HG02763 (cell line): ENCODE measurements at regions not wholly inside any gene's neighbourhood (a gene's known extent, or its start where the extent isn't known, plus 50 kb on each side); places are given as distances from the start of the nearest gene placed in this dataset.
"Not testable (repeated sequence)": the region's sequence is repeated elsewhere in the genome, so short reads cannot be mapped to it uniquely, and the experiment has no call there.

Experiments used
- ATAC-seq: cut with Tn5 transposase; IDR thresholded peaks from one replicate; pipeline ENCODE4 v1.9.1; 2021; ENCODE audit warnings: mild to moderate bottlenecking, moderate library complexity; ENCODE audit not compliant: unreplicated experiment

DNA sequence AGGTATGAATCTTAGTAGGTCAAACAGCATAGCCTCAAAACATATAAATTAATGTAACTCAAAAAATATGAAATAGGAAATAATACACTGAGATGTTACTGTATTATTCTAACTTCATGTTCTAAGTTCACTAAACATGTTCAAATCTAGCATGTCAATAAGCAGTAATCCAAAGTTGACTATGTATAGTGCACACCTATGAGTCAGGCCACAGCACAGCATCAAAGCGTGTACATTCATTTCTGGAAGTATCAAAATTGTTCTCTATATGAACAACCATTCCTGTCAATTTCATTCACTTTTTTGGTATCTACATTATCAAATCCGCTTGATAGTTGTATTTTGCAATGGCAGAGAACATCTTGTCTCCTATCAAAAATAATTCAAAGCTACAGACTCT lies 418.9 kb upstream of the POM121L12 start:
- no peak for ATAC-seq

DNA sequence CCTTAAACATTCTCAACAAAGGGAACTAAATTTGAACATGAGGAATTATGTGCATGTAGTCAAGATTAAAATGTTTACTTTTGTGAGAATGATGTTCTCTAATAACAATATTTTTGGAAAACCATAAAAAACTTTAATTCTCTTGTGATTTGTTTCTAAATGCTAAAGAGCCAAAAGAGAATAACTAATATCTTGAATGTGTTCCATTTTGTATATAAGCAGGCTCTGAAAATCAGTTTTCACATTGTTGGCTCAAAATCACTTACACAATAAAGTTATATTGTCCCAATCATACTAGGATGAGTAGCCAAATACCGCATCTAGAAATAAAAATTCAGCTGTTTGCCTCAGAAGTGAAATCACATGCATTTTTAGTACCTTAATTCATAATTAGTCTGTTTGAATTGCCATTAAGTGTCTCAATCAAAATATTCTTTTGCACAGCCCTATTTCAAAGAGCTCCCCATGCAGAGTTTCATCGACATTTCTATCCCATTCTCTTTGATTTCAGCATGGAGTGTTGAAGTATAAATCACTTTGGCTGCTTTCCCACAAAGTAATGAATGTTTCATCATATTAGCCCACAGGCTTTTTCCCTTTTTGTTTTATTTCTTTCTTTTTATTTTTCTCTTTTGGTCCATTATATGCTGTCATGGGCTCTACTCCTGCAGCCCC lies 420.3 kb upstream of the POM121L12 start:
- no peak for ATAC-seq

DNA sequence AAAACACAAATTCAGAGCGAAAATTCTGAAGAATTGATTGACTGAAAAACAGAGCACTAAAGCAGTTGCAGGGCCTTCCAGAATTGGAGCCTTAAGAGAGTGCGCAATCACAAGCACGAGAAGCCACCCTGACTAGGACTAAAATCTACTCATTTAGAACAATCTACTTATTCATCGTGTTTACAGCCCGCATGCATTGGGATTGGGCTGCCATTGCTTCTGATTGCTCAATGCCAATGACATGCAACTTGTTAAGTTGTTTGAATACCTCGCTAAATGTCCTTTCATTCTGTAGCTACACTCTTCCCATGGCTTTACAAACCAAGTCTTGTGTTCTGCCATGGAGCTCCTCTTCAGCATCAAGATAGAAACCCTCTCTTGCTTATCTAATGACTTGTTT lies 425.9 kb upstream of the POM121L12 start:
- no peak for ATAC-seq

DNA sequence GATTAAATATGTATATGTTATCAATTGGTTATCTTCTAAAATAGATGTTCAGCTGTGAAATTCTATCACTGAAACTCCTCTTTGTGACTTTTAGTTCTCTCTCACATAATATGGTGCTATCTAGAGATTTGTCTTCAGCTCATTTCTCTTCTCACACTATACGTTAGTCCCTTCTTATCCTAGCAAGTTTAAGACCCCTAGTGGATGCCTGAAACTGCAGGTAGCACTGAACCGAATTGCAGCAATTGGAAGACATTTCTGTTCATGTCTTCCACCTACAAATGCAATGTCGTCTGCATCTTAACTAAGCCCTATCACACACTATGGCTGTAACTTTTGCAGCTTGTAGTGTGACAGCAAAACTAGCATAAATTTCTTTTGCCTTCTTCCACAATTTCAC lies 442.7 kb upstream of the POM121L12 start:
- ATAC-seq: no peak

DNA sequence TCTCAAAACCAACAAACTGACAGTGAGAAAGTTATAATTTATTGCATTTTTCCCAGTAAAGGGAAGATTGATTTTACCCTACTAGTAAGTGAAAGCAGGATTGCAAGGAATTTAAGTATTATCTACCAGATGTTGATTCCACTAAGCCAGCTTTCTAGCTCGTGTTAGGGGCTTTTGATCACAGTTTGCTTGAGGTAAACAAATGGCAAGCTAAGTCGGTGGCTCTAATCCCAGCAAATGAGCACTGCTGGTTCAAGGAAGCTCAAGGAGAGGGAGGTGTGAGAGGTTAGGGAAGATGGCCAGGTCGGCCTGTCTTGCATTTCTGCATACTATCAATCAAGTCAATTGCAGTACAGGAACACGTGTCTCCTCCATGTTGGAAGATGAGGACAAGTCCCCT lies 448.7 kb upstream of the POM121L12 start:
- ATAC-seq: no peak

DNA sequence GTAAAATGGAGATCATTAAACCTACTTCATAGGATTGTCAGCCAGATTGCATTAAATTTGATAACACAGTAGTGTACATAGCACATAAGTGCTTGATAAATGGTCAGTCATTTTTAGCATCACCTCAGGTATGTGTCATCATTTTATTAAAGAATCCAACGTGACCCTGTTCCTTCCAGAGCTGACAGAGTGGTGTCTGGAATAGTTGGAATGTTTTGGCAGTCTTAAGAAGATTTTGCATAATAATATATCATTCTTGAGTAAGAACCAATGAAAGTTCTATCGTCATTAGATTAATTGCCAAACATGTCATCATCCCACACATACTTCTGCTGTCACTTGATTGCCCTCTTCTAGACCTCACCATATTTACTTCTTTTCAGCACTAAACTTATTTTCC lies 451.4 kb upstream of the POM121L12 start:
- no peak for ATAC-seq

DNA sequence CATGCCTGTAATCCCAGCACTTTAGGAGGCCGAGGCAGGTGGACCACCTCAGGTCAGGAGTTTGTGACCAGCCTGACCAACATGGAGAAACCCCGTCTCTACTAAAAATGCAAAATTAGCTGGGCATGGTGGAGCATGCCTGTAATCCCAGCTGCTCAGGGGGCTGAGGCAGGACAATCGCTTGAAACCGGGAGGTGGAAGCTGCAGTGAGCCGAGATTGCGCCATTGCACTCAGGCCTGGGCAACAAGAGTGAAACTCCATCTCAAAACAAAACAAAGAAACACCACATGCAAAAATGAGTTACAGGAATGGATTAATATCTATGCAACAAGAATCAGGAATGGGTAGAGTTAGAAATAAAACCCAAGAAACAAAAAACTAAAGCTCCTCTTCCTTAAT lies 462.3 kb upstream of the POM121L12 start:
- ATAC-seq: not testable (repeated sequence)

DNA sequence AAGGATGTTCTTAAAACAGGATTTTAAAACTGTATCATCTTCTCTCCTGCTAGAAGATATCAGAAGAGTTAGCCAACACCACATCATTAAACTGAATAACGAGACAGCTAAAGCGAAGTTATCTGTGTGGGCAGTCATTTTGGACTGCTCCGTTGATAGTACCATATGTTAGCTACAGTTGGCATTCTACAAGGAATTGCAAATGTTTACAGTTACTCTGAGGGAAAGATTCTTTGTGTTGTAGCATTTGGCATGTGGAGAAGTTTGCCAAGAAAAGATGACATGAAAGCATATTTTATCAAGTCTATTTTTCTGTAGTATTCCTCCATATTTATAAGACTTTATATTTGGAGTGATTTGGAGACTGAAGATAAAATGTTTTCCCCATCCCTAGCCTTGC lies 464.4 kb upstream of the POM121L12 start:
- no peak for ATAC-seq

DNA sequence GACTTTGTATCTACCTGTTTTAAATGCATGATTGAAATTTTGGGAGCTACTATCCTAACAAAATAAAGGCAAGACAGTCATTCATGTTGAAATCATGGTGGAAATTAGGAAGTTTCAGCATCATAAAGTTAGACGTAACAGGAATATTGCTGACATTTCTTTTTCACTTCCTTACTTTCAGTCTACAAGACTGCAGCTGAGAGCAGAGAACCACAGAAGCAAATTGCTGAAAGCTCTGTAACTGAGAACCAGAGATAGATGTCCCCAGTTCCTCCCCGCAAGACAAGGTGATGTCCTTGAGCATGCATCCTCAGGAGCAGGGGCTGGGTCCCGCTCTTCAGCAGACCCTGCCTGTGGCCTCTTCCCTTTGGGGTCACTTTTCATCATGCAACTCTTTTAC lies 466.3 kb upstream of the POM121L12 start:
- no peak for ATAC-seq

DNA sequence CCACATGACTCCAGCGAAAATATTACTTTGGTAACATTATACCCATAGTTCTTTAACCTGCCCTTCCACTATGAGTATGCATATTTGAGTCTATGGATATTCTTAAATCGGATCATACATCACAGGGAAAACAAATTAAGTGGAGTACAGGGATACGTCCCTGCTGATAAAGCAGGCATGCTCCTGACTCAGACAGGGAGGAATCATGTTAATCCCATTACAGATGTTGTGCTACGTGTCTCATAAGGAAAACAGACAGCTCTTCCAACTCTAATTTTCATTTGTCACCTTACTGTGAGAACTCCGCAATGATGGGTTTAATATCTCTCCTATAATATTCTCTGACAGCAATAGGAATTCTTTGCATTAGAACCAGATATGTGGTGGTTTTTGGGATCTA lies 469.5 kb upstream of the POM121L12 start:
- no peak for ATAC-seq

DNA sequence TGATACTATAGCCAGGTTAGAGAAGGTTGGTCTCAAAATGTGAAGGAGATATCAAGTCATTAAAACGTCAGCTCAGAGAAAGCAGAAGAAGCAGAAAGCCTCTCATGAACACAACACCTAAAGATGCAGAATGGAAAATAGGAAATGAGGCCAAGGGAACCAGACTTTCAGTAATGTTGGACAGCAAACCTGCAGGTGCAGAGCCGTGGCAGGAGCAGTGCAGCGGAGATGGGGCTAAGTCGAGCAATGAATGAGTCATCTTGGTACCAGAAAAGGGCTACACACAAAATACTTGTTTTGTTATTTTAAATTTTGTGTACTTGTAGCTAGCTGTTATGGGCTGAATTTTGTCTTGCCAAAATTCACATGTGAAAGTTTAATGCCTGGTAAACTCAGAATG lies 479.6 kb upstream of the POM121L12 start:
- ATAC-seq: no peak

DNA sequence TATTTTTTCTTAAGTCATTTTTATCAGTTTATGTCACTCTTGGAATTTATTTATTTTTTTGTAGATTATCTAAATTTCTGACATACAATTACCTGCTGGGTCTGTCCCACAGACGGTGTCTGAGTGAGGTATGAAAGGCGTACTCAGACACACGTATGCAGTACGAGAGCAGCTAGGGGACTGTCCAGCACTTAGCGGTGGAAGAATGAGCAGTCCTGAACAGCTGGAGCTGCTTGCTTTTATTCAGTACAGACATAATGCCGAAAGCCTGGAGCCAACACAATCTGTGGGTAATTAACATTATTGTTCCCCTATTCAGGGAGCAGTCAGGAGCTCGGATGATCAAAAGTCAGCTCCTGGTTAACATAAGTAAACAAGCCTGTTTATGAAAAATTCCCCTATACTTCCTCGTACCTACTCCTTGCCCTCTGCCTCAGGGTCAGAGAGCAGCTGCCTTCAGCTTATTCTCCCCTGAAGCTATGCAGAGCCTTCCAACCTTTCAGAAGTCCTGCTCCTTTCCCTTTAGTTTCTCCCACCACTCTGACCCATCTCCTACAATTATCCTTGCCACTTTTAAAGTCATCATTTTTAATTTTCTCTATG lies 488.0 kb upstream of the POM121L12 start:
- ATAC-seq: no peak

DNA sequence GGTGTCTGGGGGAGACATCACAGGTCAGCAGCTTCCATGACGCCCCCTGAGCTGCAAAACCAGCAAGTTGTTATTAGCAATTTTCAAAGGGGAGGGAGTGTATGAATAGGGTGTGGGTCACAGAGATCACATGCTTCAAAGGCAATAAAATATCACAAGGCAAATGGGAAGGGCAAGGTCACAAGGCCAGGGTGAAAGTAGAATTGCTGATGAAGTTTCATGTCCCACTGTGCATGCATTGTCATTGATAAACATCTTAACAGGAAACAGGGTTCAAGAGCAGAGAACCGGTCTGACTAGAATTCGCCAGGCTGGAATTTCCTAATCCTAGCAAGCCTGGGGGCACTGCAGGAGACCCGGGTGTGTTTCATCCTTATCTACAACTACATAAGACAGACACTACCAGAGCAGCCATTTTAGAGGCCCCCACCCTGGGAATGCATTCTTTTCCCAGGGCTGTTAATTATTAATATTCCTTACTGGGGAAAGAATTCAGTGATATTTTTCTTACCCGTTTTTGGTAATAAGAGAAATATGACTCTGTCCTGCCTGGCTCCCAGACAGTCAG lies 494.2 kb upstream of the POM121L12 start:
- ATAC-seq: not testable (repeated sequence)

DNA sequence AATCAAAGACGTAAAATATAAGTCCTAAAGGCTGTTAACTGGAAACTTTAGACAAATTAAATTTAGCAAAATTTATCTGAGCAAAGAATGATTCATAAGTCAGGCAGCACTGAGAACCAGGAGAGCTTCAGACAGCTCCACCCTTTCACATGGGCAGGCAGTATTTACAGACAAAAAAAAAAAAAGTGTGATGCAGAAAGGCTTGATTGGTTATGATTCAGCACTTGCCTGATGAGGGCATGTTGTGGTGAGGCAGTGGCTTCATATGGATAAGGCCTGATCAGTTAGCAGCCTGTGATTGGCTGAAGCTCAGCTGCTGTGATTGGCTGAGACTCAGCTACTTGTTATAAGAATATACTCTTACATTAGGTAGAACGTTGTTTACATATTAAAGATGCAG lies 495.4 kb upstream of the POM121L12 start:
- ATAC-seq: no peak

DNA sequence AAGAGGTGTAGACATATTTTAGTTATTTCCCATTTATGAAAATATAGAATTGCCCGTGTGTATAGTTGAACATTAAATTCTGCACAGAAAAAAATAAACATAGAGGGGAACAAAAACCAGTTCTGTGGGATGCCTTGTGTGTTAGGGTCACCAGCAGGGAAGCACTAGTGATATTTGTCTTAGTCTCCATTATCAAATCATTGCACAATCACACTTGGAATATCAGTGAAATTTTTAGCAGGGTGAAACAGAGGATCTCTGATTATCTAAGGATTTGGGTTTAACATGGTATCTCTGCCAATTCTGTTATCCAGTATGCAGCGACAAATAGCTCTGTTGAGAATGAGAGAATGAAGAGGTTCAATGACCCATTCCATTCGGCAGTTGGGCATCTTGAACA lies 496.0 kb upstream of the POM121L12 start:
- no peak for ATAC-seq

DNA sequence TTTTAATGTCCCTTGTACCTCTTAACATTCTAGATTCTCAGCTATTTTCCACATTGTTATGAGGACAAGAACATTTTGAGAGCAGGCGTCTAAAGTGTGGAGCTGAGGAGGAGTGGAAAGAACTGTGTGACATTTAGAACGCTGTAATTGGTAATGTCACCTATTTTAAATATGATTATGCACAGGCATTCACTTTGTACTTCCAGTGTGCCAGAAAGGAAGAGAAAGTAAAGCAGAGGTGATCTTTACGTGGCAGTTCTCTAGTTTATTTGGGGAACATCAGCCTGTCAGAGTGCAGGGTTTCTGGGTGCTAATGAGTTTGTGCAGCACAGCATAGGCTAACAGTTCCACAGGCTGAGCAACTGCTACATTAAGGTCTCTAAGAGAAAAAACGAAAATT lies 498.4 kb upstream of the POM121L12 start:
- no peak for ATAC-seq

DNA sequence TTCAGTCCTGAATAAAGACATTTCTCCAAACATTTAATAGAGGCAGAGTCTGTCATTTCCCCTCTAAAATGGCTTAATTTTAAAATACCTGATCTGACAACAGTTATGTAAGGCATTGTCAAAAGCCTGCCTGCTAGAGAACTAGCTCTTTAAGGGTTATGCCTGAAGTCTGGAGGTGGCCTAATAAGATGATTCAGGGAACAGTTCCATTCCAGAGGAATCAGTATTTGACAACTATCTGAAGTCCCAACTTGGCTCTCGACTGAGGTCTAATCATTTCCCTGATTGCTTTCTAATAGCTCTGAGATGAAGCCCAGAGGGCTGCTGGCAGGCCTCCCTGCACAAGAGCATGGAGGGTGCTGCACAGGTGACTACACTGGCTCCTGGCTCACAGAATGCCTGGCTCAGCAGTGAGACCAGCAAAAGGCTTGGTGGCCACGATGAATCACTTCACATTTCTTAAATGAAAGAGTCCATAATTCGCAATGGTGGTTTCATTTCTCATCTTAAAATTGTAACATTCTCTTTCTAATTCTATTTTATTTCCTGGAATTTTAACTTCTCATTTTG lies 509.6 kb upstream of the POM121L12 start:
- ATAC-seq: no peak

DNA sequence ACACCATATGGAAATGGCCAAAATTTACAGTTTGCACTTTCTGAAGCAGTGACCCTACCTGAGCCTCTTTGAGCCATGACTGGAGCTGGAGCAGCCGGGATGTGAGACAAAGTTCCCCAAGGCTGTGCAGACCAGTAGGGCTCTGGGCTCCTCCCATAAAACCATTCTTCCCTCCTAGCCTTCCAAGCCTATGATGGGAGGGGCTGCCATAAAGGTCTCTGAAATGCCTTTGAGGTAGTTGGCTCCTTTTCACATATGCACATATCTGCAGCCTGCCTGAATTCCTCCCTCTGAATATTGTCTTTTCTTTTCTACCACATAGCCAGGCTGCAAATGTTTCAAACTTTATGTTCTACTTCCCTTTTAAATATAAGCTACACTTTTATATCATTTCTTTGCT lies 516.6 kb upstream of the POM121L12 start:
- no peak for ATAC-seq

DNA sequence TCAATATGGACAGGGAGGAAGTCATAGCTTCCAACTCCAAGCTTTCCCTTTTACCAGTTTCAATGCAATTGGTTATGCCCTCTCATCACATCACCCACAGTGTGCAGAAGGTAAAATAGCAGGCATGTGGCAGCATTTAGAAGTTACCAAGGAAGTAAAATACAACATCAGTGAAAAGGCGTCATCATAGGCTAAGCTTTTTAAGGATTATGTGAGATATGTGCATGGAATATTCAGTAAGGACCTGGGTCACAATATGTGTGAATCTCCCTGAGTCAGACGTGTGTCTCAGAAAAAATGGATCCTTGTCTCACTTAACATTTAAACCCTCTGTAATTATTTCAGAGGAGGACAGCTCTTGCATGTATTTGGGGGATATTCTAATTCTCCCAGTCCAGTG lies 522.8 kb upstream of the POM121L12 start:
- ATAC-seq: no peak

DNA sequence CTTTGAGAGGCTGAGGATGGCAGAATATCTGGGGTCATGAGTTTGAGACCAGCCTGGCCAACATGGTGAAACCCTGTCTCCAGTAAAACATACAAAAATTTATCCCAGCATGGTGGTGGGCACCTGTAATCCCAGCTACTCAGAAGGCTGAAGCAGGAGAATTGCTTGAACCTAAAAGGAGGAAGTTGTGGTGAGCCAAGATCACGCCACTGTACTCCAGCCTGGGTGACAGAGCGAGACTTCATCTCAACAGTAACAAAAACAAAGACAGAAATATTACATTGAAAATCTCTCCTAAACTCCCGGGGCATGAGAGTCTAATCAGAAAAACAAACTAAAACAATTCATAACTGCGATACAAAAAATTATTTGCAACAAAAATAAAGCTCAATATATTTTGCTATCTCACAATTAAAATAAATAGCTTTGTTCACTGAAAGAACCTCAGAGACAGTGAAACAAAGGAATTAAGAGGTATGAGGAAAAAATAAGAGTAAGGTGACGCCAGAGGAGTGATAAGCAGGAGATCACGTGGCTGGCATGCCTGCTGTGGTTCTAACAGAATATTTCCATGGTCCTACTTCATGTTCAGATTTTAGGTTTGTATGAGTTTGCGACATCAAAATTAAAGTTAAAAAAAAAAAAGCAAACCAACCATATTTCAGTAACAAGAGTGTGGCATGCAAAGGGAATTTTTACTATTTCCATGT lies 527.7 kb upstream of the POM121L12 start:
- no peak for ATAC-seq

DNA sequence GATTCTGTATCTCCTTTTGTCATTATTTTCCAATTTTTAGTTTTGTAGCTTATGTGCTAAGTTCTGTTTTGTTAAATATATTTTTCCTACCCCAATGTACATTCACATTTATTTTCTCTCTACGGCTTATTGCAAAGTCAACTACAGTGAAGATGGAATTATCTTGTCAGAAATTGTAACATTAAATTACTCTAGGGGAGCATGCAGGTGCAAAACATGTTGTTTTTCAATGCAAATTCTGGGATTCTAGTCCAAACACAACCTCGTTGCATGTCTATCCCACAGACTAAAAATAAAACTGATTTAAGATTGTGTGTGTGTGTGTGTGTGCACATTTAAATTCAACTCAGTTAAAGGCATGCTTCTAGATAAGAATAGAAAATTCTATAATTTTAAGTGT lies 529.1 kb upstream of the POM121L12 start:
- no peak for ATAC-seq

DNA sequence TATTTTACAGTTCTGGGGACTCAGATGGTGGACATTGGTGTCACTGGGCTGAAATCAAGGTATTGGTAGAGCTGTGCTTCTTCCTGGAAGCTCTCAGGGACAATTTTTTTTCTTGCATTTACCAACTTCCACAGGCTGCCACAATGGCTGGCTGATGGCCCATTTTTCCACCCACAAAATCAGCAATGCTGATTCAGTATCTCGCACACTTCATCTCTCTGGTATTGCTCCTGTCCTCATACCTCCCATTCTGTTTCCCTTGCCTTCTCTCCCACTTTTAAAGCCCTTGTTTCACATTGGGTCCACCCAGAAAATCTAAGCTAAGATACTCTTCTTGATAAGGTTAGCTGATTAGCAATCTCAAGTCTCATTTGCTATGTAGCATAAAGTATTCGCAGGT lies 530.9 kb upstream of the POM121L12 start:
- no peak for ATAC-seq
